ENCODE measurements at regions not wholly inside any gene's neighbourhood (a gene's known extent, or its start where the extent isn't known, plus 50 kb on each side); places are given as distances from the start of the nearest gene placed in this dataset.
"Not testable (repeated sequence)": the region's sequence is repeated elsewhere in the genome, so short reads cannot be mapped to it uniquely, and the experiment has no call there.

- no peak for ATAC-seq
These were observed 1660.8 kb downstream of the PLA2G4A start for GRCh38 chr1:188489336-188490112.

GRCh38 chr1:188496506-188496905 lies 1667.8 kb downstream of the PLA2G4A start:
- ATAC-seq: no peak

- ATAC-seq: no peak
These were observed 1668.3 kb downstream of the PLA2G4A start for GRCh38 chr1:188497020-188497419.

- ATAC-seq: no peak
These were observed 1670.9 kb downstream of the PLA2G4A start for GRCh38 chr1:188499690-188500089.

- no peak for ATAC-seq
These were observed 1686.2 kb downstream of the PLA2G4A start for GRCh38 chr1:188514917-188515316.

- no peak for ATAC-seq
These were observed 1688.4 kb downstream of the PLA2G4A start for GRCh38 chr1:188517139-188517538.

- ATAC-seq: no peak
These were observed 1722.4 kb downstream of the PLA2G4A start for GRCh38 chr1:188551176-188551575.

GRCh38 chr1:188557053-188557452 lies 1728.3 kb downstream of the PLA2G4A start:
- no peak for ATAC-seq

- ATAC-seq: no peak
These were observed 1754.3 kb downstream of the PLA2G4A start for GRCh38 chr1:188582911-188583532.

- ATAC-seq: no peak
These were observed 1755.4 kb downstream of the PLA2G4A start for GRCh38 chr1:188584119-188584518.

- no peak for ATAC-seq
These were observed 1761.9 kb downstream of the PLA2G4A start for GRCh38 chr1:188590641-188591040.

- ATAC-seq: no peak
These were observed 1765.9 kb downstream of the PLA2G4A start for GRCh38 chr1:188594542-188595235.

- ATAC-seq: no peak
These were observed 1770.6 kb downstream of the PLA2G4A start for GRCh38 chr1:188599313-188599712.

GRCh38 chr1:188611432-188611831 lies 1782.7 kb downstream of the PLA2G4A start:
- ATAC-seq: no peak

GRCh38 chr1:188615321-188615720 lies 1786.6 kb downstream of the PLA2G4A start:
- no peak for ATAC-seq

GRCh38 chr1:188620236-188620635 lies 1791.5 kb downstream of the PLA2G4A start:
- no peak for ATAC-seq

- no peak for ATAC-seq
These were observed 1812.9 kb downstream of the PLA2G4A start for GRCh38 chr1:188641566-188642211.

- ATAC-seq: no peak
These were observed 1814.0 kb downstream of the PLA2G4A start for GRCh38 chr1:188642704-188643103.

- no peak for ATAC-seq
These were observed 1823.9 kb downstream of the PLA2G4A start for GRCh38 chr1:188652678-188653077.

- ATAC-seq: not testable (repeated sequence)
These were observed 1821.7 kb downstream of the BRINP3 start for GRCh38 chr1:188655966-188656365.

- ATAC-seq: no peak
These were observed 1817.1 kb downstream of the BRINP3 start for GRCh38 chr1:188660572-188660971.

- no peak for ATAC-seq
These were observed 1812.2 kb downstream of the BRINP3 start for GRCh38 chr1:188665477-188665876.

- no peak for ATAC-seq
These were observed 1809.6 kb downstream of the BRINP3 start for GRCh38 chr1:188668083-188668482.
